Activated T-helper 17 cell treated with anti-CD3 and anti-CD28 coated beads, Interleukin-2, amount 50 U/mL, for 72 hours (primary cell): ENCODE measurements at regions not wholly inside any gene's neighbourhood (a gene's known extent, or its start where the extent isn't known, plus 50 kb on each side); places are given as distances from the start of the nearest gene placed in this dataset.

Experiments used
- ATAC-seq: fragments of 150-1000 bp; cut with Tn5 transposase; replicated peaks from 2 replicates; pipeline ENCODE4 v1.10.0; 2021; ENCODE audit warnings: mild to moderate bottlenecking, moderate library complexity
- H3K27ac Mint-ChIP-seq: one replicate; pipeline ENCODE4 v1.8.0; 2022; ENCODE audit warnings: mixed read lengths
- H3K27me3 Mint-ChIP-seq: one replicate; pipeline ENCODE4 v1.8.0; 2022; ENCODE audit warnings: mixed read lengths
- H3K36me3 Mint-ChIP-seq: one replicate; pipeline ENCODE4 v1.8.0; 2022; ENCODE audit warnings: low read depth, mild to moderate bottlenecking, mixed read lengths
- H3K4me1 Mint-ChIP-seq: one replicate; pipeline ENCODE4 v1.8.0; 2022; ENCODE audit warnings: mixed read lengths
- H3K4me3 Mint-ChIP-seq: one replicate; pipeline ENCODE4 v1.8.0; 2022; ENCODE audit warnings: mild to moderate bottlenecking, mixed read lengths
- H3K9me3 Mint-ChIP-seq: one replicate; pipeline ENCODE4 v1.8.0; 2022; ENCODE audit warnings: mixed read lengths

DNA sequence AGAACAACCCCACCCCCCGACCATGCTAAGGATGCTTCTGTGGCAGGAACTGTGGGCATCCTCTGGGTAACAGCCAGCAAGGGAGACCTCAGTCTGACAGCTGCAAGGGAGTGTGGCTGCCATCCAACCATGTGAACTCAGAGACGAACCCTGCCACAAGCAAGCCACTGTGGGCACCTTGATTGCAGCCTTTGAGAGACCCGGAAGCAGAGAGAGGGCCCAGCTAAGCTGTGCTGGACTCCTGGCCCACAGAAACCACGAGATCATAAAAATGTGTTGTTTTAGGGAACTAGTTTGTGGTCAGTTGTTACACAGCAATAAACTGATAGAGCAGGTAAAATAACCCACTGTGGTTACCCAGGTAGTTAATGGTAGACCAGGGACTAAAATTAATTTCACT, 414.6 kb downstream of the CDH26 start:
- no peak overlapping the region for H3K27ac Mint-ChIP-seq
- no peaks in the 10 kb centered on the region for H3K36me3 Mint-ChIP-seq
- no peaks in the 10 kb centered on the region for H3K9me3 Mint-ChIP-seq
- no peaks in the 10 kb centered on the region for H3K4me1 Mint-ChIP-seq
- peaks cover 16% of the 10 kb centered on the region for H3K27me3 Mint-ChIP-seq
- no peak overlapping the region for H3K4me3 Mint-ChIP-seq
- ATAC-seq: no peak

- no peak for ATAC-seq
- Mint-ChIP-seq H3K27me3 (peaks cover 16% of the 10 kb centered on the region), H3K27ac (no peak overlapping the region), H3K4me1 (no peaks in the 10 kb centered on the region), H3K4me3 (no peak overlapping the region), H3K36me3 (no peaks in the 10 kb centered on the region), H3K9me3 (peaks cover 3% of the 10 kb centered on the region)
Observed at GRCh38 chr20:60378620-60379019, 420.4 kb downstream of the CDH26 start.

GRCh38 chr20:60381643-60382400, 423.6 kb downstream of the CDH26 start:
- ATAC-seq: no peak
- peaks cover 3% of the 10 kb centered on the region for H3K9me3 Mint-ChIP-seq
- no peaks in the 10 kb centered on the region for H3K36me3 Mint-ChIP-seq
- no peak overlapping the region for H3K27ac Mint-ChIP-seq
- H3K4me1 Mint-ChIP-seq: no peaks in the 10 kb centered on the region
- H3K4me3 Mint-ChIP-seq: no peak overlapping the region
- H3K27me3 Mint-ChIP-seq: peaks cover 8% of the 10 kb centered on the region

GRCh38 chr20:60389441-60389840, 431.2 kb downstream of the CDH26 start:
- no peaks in the 10 kb centered on the region for H3K9me3 Mint-ChIP-seq
- no peak overlapping the region for H3K27ac Mint-ChIP-seq
- no peaks in the 10 kb centered on the region for H3K36me3 Mint-ChIP-seq
- no peak overlapping the region for H3K4me3 Mint-ChIP-seq
- no peak for ATAC-seq
- H3K4me1 Mint-ChIP-seq: no peaks in the 10 kb centered on the region
- H3K27me3 Mint-ChIP-seq: peaks cover 7% of the 10 kb centered on the region

DNA sequence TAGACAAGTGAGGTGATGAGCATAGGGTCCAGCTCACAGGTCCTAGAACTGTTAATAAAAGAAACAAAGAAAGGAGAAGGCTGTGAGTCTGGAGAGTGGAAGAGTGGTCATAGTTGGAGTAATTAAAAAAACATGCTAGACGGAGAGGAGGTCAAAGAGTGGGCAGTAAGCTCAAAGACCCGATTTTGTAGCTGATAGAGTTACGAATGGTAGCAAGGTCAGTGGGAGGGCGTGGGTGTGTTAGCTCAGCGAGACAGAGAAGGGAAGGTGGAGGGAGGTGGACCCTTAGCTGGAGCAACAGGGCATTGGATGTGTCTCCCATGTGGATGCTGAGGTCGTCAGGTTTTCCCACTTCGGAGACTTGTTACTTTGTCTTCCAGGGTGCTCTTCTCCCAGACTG, 431.7 kb downstream of the CDH26 start:
- no peaks in the 10 kb centered on the region for H3K9me3 Mint-ChIP-seq
- H3K4me1 Mint-ChIP-seq: no peaks in the 10 kb centered on the region
- ATAC-seq: no peak
- no peak overlapping the region for H3K27ac Mint-ChIP-seq
- H3K27me3 Mint-ChIP-seq: peaks cover 11% of the 10 kb centered on the region
- no peaks in the 10 kb centered on the region for H3K36me3 Mint-ChIP-seq
- no peak overlapping the region for H3K4me3 Mint-ChIP-seq

- H3K4me3 Mint-ChIP-seq: no peak overlapping the region
- no peaks in the 10 kb centered on the region for H3K4me1 Mint-ChIP-seq
- no peaks in the 10 kb centered on the region for H3K36me3 Mint-ChIP-seq
- ATAC-seq: no peak
- peaks cover 20% of the 10 kb centered on the region for H3K27me3 Mint-ChIP-seq
- peaks cover 17% of the 10 kb centered on the region for H3K9me3 Mint-ChIP-seq
- H3K27ac Mint-ChIP-seq: no peak overlapping the region
Observed at GRCh38 chr20:60395991-60396390, 437.8 kb downstream of the CDH26 start.

GRCh38 chr20:60400567-60400966, 442.3 kb downstream of the CDH26 start:
- Mint-ChIP-seq H3K4me1 (no peaks in the 10 kb centered on the region), H3K4me3 (no peak overlapping the region)
- no peak for ATAC-seq

GRCh38 chr20:60402189-60403058, 444.2 kb downstream of the CDH26 start:
- ATAC-seq: peak; percentile 45
- Mint-ChIP-seq H3K36me3 (no peaks in the 10 kb centered on the region), H3K4me1 (no peaks in the 10 kb centered on the region), H3K9me3 (peaks cover 10% of the 10 kb centered on the region), H3K27ac (no peak overlapping the region), H3K27me3 (peaks cover 8% of the 10 kb centered on the region), H3K4me3 (no peak overlapping the region)

More at GRCh38 chr20:60400567-60400966, 442.3 kb downstream of the CDH26 start:
- Mint-ChIP-seq H3K27me3 (peaks cover 12% of the 10 kb centered on the region), H3K27ac (no peak overlapping the region), H3K36me3 (no peaks in the 10 kb centered on the region), H3K9me3 (peaks cover 17% of the 10 kb centered on the region)

GRCh38 chr20:60403105-60403741, 445.0 kb downstream of the CDH26 start:
- ATAC-seq: peak; percentile 42
- Mint-ChIP-seq H3K4me3 (no peak overlapping the region), H3K27ac (no peak overlapping the region), H3K9me3 (peaks cover 8% of the 10 kb centered on the region), H3K36me3 (no peaks in the 10 kb centered on the region), H3K4me1 (no peaks in the 10 kb centered on the region), H3K27me3 (peaks cover 7% of the 10 kb centered on the region)

- no peak for ATAC-seq
- Mint-ChIP-seq H3K4me1 (no peaks in the 10 kb centered on the region), H3K27ac (no peak overlapping the region), H3K27me3 (peaks cover 5% of the 10 kb centered on the region), H3K9me3 (peaks cover 4% of the 10 kb centered on the region), H3K36me3 (no peaks in the 10 kb centered on the region), H3K4me3 (no peak overlapping the region)
Observed at GRCh38 chr20:60407011-60407771, 449.0 kb downstream of the CDH26 start.

DNA sequence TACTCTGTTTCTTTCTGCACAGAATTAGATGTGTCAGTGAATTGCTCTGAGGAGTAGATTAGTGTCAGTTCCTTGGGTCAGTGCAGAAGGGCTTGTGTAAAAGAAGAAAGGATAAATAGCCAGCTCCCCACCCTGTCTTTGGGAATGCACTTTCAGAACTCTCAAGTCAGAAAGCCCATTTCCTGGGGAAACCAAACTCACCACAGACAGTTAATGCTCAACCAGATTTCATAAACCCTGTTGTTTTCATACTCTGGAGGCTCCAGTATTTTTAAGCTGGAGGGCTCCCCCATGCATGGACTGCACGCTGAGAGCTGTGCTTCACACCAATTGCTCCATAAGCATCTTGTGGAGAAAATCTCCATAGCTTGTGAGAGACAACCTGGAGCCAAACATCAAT, 449.7 kb downstream of the CDH26 start:
- Mint-ChIP-seq H3K27me3 (peaks cover 4% of the 10 kb centered on the region), H3K27ac (no peak overlapping the region), H3K9me3 (peaks cover 5% of the 10 kb centered on the region), H3K4me1 (no peaks in the 10 kb centered on the region), H3K4me3 (no peak overlapping the region), H3K36me3 (no peaks in the 10 kb centered on the region)
- no peak for ATAC-seq

GRCh38 chr20:60408435-60408834, 450.2 kb downstream of the CDH26 start:
- ATAC-seq: no peak
- H3K27me3 Mint-ChIP-seq: peaks cover 4% of the 10 kb centered on the region
- no peak overlapping the region for H3K4me3 Mint-ChIP-seq
- no peaks in the 10 kb centered on the region for H3K4me1 Mint-ChIP-seq
- no peaks in the 10 kb centered on the region for H3K36me3 Mint-ChIP-seq
- peaks cover 5% of the 10 kb centered on the region for H3K9me3 Mint-ChIP-seq
- no peak overlapping the region for H3K27ac Mint-ChIP-seq

DNA sequence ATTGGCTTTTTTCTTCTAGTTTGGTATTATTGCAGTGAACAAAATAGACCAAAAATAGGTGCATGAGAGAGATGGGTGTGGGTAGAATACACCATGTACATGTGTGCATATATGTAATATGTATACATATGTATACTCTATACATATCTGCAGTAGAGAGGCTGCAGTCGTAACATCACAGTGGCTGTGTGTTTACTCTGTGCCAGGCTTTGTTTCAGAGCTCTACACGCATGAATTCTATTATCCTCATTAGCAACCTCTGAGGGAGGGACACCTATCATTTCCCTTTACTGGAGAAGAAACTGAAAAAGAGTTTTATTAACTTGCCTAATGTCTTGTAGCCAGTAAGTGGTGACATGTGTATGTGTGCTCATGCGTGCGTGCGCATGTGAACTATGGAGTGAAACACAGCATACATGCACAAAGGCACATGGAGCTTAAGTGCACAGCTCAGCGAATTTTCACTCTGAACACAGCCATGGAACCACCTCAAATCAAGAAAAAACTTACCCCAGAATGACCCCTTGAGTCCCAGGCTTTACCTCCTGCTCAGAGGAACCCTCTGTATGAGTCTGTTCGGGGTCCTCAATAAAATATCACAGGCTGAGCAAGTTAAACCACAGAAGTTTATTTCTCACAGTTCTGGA, 452.5 kb downstream of the CDH26 start:
- Mint-ChIP-seq H3K4me1 (no peaks in the 10 kb centered on the region), H3K4me3 (no peak overlapping the region), H3K27me3 (peaks cover 4% of the 10 kb centered on the region), H3K36me3 (no peaks in the 10 kb centered on the region), H3K9me3 (peaks cover 5% of the 10 kb centered on the region), H3K27ac (no peak overlapping the region)
- ATAC-seq: no peak

DNA sequence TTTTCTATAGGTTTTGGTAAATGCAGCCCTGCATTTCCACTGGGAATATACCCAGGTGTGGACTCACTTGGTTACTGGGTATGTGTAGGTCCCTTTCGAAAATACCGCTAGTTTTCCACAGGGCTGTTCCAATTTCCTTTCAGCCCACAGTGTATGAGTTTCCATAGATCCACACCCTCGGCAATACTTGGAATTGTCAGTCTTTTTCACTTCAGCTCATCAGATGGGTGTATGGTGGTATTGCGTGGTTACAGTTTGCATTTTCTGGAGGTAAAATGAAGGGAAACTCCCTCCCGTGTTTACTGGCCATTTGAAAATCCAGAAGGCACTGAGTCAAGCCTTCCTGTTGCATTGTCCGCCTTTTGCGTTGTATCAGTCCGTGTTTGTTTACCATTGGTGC, 453.6 kb downstream of the CDH26 start:
- Mint-ChIP-seq H3K4me3 (no peak overlapping the region), H3K27ac (no peak overlapping the region), H3K36me3 (no peaks in the 10 kb centered on the region), H3K4me1 (no peaks in the 10 kb centered on the region), H3K27me3 (peaks cover 4% of the 10 kb centered on the region), H3K9me3 (peaks cover 5% of the 10 kb centered on the region)
- no peak for ATAC-seq
